Stimulated activated CD4-positive, alpha-beta T cell treated with anti-CD3 and anti-CD28 coated beads, TNF-alpha, amount 100 ng/mL, for 48 hours (primary cell): ENCODE measurements at regions not wholly inside any gene's neighbourhood (a gene's known extent, or its start where the extent isn't known, plus 50 kb on each side); places are given as distances from the start of the nearest gene placed in this dataset.
"Not testable (repeated sequence)": the region's sequence is repeated elsewhere in the genome, so short reads cannot be mapped to it uniquely, and the experiment has no call there.

Experiments used
- DNase-seq, 3 donors: peaks; one replicate each; pipeline ENCODE4 v3.0.0-alpha.2; 2020; ENCODE audit warnings: low read depth in 3 of 3

DNA sequence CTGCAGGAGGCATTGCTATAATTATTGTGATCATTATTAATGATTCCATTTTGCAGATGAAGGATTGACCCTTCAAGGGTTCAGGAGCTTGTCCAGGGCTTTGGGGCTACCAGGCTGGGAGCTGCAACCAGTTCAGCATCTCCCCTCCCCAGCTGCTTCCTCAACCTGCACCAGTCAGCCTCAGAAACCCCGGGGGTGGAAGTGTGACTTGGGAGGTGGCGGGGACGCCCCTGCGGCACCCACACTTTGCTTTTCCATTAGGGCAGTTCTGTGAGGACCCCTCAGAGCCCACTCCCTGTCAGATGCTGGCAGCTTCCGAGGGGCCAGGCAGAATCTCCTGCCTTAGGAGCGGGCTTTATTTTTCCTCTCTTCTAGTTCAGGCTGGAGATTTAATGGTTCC, 85.6 kb downstream of the OLFM1 start:
- no peak for DNase-seq

DNA sequence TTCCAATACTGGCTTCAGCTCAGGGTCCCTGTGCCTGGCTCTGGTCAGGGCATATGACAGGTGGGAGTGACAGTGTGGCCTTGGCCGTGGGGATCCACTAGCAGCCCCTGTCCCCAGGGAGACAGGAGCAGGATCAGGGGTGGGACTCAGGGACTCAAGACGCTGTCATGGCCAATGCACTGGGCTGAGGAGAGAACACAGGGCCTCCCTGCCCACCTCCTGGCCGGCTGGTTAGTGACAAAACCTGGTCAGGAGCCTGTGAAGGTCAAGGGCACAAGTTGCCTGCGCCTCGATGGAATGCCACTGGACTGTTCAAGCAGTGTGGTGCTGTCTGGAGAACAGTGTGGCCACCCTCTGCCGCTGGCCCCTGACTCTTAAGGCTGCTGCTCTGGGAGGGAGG, 86.8 kb downstream of the OLFM1 start:
- DNase-seq = no peak

DNA sequence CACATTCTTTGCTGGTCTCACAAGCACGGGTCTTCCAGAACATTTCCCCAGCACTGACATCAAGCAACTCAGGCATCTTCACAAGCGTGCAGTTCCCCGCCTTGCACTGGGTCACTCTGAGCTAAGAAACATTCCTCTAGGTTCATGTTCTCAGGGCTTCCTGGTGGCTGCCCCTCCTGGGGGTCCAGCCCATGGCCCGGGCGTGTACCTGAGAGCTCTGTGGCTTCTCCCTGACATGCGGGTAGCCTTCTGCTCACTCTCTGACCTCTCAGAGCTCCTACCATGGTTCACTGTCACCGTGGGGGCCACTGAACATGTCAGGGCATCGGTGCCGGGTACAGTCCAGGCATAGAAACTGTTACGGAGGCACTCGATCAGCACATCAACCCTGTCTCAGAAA, 87.5 kb downstream of the OLFM1 start:
- no peak for DNase-seq

DNA sequence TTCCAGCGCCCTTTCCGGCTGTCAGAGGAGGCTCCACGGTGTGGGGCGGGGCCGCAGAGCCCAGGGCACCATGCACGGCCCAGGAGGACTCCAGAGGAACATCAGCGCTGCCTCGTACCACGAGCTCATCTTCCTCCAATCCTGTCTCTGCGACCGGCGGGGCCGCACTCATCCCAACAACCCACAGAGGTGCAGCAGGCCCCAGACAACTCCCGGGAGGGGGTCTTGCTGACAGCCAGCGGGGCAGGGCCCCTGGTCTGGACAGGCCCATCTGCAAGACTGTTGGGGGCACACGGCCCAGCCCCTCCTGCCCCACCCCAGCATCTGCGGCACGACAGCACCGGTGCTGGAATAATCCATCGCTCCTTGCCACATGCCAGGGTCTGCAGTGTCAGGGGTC, 88.8 kb downstream of the OLFM1 start:
- DNase-seq = no peak

DNA sequence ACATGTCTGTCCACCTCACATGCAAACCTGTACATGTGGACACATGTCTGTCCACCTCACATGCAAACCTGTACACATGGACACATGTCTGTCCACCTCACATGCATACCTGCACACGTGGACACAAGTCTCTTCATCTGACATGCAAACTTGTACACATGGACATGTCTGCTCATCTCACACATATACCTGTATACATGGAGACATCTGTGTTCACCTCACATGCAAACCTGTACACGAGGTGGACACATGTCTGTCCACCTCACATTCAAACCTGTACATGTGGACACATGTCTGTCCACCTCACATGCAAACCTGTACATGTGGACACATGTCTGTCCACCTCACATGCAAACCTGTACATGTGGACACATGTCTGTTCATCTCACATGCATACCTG, 90.1 kb downstream of the OLFM1 start:
- not testable (repeated sequence) for DNase-seq

DNA sequence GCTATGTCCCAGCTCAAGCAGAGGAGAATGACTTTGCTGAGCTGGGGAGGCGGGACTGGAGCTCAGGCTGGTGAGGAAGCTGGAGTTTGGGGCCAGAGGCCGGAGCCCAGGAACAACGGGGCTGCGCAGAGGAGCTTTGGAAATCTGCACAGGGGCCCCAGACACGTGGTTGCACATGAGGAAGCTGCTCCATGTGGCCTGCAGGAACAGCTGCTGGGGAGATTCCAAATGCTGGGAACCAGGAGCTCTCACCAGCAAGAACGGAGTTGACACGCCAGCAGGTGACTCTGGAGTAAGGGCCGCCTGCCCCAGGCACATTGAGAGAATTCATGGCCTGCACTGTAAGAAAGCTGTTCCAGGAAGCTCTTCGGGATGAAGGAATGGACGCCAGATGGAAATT, 91.0 kb downstream of the OLFM1 start:
- DNase-seq = no peak

DNA sequence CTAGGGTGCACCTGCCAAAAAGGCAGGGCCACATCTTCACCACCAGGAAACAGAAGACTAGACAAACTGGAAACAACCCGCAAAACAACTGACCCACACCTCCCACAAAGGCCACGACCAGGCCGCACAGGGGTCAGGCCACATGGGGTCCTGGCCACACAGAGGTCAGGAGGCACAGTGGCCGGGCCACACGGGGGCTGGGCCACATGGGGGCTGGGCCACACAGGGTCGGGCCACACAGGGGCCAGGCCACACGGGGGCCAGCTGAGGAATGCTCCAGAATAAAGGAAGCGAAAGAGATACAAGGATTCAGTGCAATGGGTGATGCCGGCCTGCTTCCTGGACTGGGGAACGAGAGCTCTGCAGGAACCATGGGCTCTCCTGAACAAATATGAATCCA, 91.6 kb downstream of the OLFM1 start:
- DNase-seq = no peak

DNA sequence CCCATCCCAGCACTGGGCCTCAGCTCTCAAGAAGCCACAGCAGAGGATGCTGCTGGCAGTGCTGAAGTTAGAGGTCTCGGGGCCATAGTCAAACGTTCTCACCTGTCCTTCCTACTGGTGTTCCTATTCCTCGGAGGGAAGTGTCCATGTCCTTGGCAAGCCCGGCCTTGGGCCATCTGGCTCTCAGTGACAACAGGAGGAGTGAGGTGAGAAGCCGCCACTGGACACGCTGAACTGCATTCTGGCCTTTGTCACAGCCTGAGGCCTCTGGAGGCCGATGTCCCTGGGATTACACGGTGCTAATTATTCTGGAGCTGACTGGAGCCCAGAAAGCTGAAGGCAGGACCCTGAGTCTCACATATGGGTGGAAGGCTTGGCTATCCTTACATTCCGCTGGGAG, 92.5 kb downstream of the OLFM1 start:
- DNase-seq = no peak

DNA sequence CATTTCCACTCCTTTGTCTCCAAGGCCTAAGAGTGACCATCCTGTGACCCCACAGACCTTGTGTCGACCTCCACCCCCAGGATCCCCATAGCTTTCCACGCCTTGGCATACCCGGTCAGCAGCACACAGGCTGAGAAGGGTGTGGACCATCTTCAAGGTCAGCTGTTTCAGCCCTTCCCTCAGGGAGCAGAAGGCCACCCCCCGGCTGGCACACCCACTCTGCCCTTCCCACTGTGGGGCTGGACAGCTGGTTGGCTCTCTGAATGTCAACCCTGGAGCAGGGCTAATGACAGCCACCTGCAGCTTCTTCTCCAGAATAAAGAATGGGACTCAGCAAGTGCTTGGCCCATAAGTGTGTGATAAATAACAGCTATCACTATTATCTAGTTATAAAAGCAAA, 93.1 kb downstream of the OLFM1 start:
- no peak for DNase-seq

DNA sequence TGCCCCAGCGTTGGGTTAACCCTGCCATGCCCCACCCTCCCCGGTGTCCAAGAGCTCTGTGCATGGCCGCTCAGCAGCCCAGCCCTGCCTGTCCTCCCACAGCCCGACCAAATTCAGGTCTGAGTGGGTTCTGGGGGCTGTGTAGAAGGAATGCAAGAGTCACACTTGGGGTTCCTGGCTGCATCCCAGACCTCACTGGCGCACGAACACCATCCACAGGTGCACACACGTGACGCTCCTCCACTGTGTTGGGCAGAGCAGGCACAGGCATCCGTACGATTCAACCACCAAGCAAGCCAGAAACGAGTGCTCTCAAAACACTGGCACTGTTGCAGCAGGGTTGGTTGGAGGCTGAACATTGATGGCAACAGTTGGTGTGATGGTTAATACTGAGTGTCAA, 93.9 kb downstream of the OLFM1 start:
- no peak for DNase-seq

DNA sequence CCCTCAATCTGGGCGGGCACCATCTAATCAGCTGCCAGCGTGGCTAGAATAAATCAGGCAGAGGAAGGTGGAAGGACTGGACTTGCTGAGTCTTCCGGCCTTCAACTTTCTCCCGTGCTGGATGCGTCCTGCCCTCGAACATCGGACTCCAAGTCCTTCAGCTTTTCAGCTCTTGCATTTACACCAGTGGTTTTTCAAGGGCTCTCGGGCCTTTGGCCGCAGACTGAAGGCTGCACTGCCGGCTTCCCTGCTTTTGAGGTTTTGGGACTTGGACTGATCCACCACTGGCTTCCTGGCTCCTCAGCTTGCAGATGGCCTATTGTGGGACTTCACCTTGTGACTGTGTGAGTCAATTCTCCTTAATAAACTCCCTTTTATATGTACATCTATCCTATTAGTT, 94.4 kb downstream of the OLFM1 start:
- DNase-seq = not testable (repeated sequence)

DNA sequence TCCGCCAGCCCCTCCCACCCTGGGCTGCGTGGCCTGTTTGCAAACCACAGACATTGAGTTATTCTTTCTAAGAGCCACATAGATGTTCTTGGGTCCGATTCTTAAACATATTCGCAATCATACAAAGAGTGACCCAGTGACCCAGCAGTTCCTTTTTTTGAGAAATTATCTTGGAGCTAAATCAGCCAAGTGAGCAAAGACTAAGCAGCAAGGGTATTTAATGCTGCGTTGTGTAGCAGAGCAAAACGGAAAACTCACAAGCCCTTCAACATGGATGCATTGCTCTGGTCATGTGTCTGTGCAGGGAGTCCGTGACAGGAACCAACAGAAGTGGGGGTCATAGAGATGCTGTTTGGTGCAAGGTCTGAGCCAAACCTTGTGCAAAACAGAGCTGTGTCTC, 95.6 kb downstream of the OLFM1 start:
- no peak for DNase-seq

DNA sequence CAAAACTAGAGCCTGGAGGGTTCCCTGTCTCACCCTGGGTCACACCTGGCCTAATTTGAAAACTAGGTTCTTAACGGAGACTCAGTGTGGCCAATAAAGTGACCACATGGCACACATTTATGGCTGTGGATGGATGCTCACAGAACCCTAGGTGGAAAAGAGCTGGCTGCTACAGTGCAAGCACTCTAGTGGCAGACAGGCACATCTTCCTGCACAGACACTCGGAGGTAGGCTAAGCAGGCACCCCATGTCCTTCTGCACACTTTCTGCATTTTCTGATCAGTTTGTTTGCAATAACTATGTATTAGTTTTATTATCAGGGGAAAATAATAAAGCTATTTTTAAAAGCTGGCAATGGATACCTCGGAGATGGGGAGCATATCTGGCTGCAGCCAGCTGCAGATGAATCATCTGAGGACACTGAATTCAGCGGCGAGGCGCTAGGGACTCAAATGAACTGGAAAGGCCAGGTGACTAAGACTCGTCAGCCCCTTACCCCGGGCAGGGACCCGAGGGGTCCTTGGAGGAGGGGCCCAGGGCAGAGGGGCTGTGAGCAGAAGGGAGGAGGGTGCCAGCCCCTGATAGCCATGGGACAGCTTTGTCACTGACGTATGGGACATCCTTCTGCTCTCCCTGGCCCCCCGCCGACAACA, 96.2 kb downstream of the OLFM1 start:
- no peak for DNase-seq

DNA sequence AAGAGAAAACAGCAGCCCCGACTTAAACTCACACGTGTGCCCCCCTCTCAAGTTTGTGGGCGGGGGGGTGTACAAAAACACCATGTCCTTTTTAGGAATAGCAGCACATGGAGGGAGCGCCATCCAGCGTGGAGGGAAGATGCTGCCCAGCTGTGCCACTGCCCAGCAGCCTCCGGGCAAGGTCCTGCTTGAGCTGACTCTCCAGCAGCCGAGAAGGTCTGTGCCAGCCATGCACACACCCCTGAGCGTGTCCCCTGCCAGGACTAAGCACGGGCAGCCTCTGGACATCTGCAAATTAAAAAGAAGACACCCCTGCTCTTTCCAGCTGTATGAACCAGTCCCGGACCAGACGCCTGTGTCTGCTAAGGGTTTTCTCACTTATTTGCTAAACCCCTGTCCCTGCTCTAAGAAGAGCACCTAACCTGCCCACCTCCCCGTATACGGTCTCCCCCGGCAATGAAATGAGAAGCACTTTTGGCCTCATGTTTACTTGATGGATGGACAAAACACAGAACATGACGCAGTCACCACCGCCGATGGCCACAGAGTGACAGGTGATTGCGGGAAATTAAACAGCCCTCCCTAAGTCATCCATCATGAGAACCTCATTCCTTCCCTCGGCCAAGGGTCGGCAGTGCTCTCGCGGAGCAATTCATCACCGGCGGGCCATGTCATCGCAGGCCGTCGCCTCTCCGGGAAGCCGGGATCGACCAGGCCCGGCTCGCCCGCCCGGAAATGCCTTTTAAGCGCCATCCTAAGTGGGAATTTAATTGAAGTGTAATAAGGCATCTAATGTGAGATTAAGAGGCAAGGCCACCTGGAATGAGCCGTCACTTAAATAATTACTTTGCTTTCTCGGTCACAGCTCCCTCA, 96.9 kb downstream of the OLFM1 start:
- DNase-seq = no peak

DNA sequence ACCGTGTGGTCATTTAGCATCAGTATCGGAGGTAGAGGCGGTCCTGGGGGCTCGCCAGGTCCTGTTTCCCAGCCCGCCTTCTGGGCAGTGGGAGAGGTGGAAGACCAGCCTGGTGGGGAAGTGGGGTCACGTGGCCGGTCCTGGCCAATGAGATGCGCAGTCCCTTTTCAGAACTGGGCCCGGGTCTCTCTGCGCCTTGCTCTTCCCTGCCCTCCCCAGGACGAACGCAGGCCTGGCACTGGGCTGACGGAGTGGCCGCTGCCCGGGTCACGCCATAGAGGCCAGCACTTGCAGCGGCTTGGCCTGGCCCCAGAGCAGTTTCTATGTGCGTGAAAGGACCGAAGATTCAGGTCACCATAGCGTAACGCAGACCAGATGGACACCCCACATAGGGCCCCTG, 97.6 kb downstream of the OLFM1 start:
- DNase-seq = no peak

DNA sequence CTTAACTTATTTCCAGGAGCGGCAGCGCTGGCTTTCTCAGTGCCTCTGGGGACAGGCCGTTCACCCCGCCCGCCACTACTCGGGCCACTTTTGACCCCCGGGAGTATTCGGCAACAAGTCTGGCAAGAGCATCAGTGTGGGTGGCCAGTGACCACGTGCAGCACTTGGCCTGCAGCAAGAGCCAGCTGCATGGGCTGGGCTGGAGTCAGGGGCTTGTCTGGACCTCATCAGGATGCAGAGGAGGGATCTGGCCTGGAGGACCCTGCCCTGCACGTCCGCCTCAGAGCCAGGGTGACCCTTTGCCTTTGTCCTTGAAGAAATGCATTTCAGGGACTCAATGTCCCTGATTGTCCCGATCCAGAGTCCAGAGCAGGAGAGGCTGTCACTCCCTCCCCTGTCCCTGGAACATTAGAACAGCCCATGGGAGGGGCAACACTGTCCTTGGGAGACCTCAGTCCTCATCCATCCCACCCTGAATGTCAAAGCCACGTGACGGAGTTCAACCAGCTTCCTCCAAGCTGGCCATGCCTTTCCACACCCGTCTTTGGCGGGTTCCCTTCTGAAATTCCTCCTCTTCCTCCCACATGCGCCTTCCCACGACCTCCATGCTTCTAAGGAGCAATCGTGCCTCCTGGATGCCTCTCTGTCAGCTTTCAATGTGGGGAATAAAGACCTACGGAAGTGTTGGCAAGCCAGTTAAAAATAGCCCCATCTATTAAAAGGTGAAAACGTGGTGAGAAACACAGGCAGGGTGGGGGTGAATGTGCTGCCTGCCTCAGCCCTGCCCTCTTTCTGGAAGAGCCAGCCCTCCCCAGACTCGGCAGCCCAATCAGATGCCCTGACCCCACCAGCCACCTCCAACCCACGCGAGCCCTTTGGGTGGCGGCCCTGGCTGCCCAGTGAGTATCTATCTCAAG, 99.0 kb downstream of the OLFM1 start:
- DNase-seq = no peak

DNA sequence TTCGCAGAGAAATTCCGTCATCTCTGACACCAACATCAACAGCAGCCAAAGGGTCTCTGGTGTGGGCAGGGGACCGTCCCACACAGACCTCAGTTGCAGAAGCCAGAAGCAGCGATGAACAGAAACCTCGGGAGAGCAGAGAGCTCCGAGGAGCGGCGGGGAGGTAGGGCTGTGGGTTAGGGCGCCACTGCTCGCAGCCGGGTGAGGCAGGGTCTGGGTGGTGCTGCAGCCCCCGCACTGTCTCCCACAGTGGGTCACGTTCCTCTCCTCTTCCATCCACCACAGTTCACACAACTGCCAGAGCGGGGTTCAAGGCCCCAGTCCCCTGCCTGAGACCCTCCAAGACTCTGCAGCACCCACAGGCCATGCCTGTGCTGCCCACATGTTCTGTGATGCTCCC, 99.9 kb downstream of the OLFM1 start:
- no peak for DNase-seq

DNA sequence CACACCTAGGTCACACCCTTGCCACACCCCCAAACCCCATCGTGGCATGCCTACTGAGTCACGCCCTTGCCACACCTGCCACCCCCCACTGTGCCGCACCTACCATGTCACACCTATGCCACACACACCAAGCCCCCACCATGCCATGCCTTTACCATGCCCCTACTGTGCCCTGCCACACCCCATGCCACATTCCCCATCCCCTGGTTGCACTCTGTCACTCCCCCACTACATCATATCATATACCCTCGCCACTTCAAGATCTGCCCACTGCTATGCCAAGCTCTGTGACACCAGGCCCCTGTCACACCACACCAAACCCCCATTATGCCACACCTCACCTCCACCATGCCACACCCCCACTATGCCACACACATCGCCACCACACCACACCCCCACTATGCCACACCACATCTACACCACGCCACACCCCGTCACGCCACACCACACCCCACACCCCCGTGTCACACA, 101.2 kb downstream of the OLFM1 start:
- DNase-seq = no peak

DNA sequence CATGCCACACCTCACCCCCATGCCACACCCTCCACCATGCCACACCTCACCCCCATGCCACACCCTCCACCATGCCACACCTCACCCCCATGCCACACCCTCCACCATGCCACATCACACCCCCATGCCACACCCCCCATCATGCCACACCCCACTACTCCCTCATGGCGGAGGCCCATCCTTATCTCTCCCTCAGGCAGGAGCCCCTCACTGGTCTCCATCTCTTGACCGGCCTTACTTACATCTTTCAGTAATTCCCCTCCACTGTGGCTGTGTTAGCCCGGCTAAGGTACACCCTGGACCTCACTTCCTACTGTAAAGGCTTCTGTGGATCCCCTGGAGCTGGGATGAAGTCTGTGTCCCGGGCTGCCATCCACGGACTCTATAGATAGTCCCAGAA, 102.0 kb downstream of the OLFM1 start:
- DNase-seq = no peak

DNA sequence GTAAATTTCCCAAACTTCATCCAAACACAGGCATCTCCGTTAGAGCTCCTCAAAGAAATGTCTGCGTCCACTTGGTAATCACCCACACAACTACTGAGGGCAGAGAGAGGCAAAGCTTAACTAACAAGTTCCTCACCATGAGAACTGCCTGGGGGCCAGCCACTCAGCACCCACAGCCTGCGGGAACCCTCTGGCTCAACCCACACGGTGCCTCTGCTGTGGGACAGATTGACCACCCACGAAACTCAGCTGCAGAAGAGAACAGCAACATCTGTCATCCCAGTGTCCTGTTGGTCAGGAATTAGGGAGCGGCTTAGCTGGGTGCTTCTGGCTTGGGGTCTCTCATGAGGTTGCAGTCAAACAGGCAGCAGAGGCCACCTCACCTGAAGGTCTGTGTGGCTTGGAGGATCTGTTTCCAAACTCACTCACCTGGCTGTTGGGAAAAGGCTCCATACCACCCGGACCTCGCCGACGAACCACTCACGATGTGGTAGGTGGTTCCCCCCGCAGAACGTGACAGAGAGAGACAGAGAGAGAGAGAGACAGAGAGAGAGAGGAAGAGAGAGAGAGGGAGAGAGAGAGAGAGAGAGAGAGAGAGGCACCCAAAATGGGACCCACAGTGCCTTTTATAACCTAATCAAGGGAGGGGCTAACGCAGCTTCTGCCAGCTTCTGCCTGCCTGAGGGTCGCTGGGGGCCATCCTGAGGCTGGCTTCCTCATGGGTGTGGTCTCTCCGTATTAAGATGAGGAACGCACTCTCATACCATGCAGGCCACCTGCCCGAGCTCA, 103.5 kb downstream of the OLFM1 start:
- DNase-seq = no peak

DNA sequence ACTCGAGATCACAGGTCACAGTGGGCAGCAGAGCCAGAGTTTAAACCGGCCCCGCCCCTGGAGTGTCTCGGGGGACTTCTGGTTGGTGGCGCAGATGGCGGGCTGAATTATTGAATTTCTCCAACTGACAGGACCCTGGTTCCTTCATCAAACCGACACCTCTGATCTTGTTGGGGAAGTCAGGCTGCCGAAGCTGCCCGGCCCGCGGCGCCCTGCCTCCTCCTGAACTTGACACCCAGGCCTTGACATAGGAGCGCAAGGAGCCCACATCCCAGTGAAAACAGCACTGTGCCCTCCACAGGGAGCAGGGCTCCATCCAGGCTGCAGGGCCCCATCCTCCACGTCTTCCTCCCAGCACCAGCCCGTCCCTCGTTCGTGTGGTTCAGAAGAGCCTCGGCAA, 105.2 kb downstream of the OLFM1 start:
- DNase-seq = no peak

DNA sequence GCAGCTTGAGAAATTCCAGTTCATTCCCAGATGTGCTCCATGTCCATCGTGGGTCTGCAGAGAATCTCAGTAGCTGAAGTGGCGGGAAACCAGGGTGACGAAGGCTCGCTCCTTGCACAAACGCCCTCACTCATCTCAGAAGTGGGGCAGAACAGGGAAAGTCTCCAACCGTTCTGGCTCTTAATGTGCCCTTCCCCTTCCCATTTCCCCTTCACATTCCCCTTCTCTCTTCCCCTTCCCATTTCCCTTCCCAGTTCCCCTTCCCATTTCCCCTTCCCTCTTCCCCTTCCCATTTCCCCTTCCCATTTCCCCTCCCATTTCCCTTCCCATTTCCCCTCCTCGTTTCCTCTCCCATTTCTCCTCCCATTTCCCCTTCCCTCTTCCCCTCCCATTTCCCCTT, 108.5 kb downstream of the OLFM1 start:
- DNase-seq = not testable (repeated sequence)
